GM23338 (cell line): ENCODE measurements at regions not wholly inside any gene's neighbourhood (a gene's known extent, or its start where the extent isn't known, plus 50 kb on each side); places are given as distances from the start of the nearest gene placed in this dataset.

Experiments
- ATAC-seq: fragments of 200-7000 bp; cut with Tn5 transposase; 3 replicates; pipeline ENCODE4 v1.9.1; 2020
- DNase-seq: peaks from one replicate; pipeline ENCODE4 v3.0.0-alpha.2; 2015; ENCODE audit warnings: low spot score
- H2AFZ ChIP-seq: fragments of 200-600 bp; sonication (generic); 2 replicates; pipeline ENCODE4 v1.8.0; 2016; ENCODE audit warnings: antibody characterized with exemption, mild to moderate bottlenecking, moderate library complexity
- H3F3A ChIP-seq: fragments of 200-600 bp; sonication (generic); replicated peaks from 2 replicates; pipeline ENCODE4 v1.8.0; 2017; ENCODE audit warnings: antibody characterized with exemption, mixed run types, low read depth
- H3K27ac ChIP-seq: fragments of 200-600 bp; sonication (generic); 2 replicates; pipeline ENCODE4 v1.6.1; 2016; ENCODE audit warnings: low read depth
- H3K27me3 ChIP-seq: fragments of 200-600 bp; sonication (generic); 2 replicates; pipeline ENCODE4 v1.8.0; 2016; ENCODE audit warnings: mild to moderate bottlenecking, mixed run types, moderate library complexity; ENCODE audit not compliant: insufficient read depth
- H3K36me3 ChIP-seq: fragments of 200-600 bp; sonication (generic); 2 replicates; pipeline ENCODE4 v1.8.0; 2016; ENCODE audit warnings: mild to moderate bottlenecking; ENCODE audit not compliant: insufficient read depth
- H3K4me1 ChIP-seq: fragments of 200-600 bp; sonication (generic); 2 replicates; pipeline ENCODE4 v1.8.0; 2016; ENCODE audit warnings: mild to moderate bottlenecking, moderate library complexity; ENCODE audit not compliant: insufficient read depth
- H3K4me2 ChIP-seq: fragments of 200-600 bp; sonication (generic); 2 replicates; pipeline ENCODE4 v1.7.1; 2017; ENCODE audit warnings: mixed run types
- H3K4me3 ChIP-seq: fragments of 200-600 bp; sonication (generic); 2 replicates; pipeline ENCODE4 v1.6.1; 2016; ENCODE audit warnings: mixed run types
- H3K79me2 ChIP-seq: fragments of 200-600 bp; sonication (generic); replicated peaks from 2 replicates; pipeline ENCODE4 v1.8.0; 2017; ENCODE audit warnings: mild to moderate bottlenecking; ENCODE audit not compliant: insufficient read depth
- H3K9me2 ChIP-seq: fragments of 200-600 bp; sonication (generic); 2 replicates; pipeline ENCODE4 v1.8.0; 2017; ENCODE audit not compliant: insufficient read depth
- H4K20me1 ChIP-seq: fragments of 200-600 bp; sonication (generic); replicated peaks from 2 replicates; pipeline ENCODE4 v1.8.0; 2017; ENCODE audit warnings: mild to moderate bottlenecking; ENCODE audit not compliant: insufficient read depth
- H3K27ac Mint-ChIP-seq: 2 replicates; pipeline ENCODE4 v1.8.0; 2020; ENCODE audit warnings: inconsistent platforms, mild to moderate bottlenecking, moderate library complexity, mixed read lengths
- H3K27me3 Mint-ChIP-seq: 3 replicates; pipeline ENCODE4 v1.8.0; 2022; ENCODE audit warnings: low read depth, mild to moderate bottlenecking, moderate library complexity, mixed read lengths, inconsistent platforms; ENCODE audit not compliant: insufficient read depth, poor library complexity
- H3K36me3 Mint-ChIP-seq: 3 replicates; pipeline ENCODE4 v1.8.0; 2021; ENCODE audit warnings: low read depth, mild to moderate bottlenecking, inconsistent platforms, moderate library complexity, mixed read lengths
- H3K4me1 Mint-ChIP-seq: 3 replicates; pipeline ENCODE4 v1.8.0; 2020; ENCODE audit warnings: mild to moderate bottlenecking, inconsistent platforms, mixed read lengths
- H3K4me3 Mint-ChIP-seq: 3 replicates; pipeline ENCODE4 v1.8.0; 2021; ENCODE audit warnings: moderate library complexity, mild to moderate bottlenecking, inconsistent platforms, mixed read lengths
- H3K9me3 Mint-ChIP-seq: 3 replicates; pipeline ENCODE4 v1.8.0; 2020; ENCODE audit warnings: moderate library complexity, mild to moderate bottlenecking, inconsistent platforms, mixed read lengths
- ETS1 ChIP-seq: IDR thresholded peaks from 2 replicates; pipeline ENCODE4 v1.6.1; 2016; ENCODE audit warnings: antibody characterized with exemption
- EZH2 ChIP-seq: fragments of 200-600 bp; sonication (generic); IDR thresholded peaks from one replicate; pipeline ENCODE4 v1.8.0; 2017; ENCODE audit warnings: antibody characterized with exemption, mild to moderate bottlenecking, low read depth; ENCODE audit not compliant: unreplicated experiment
- EZH2phosphoT487 ChIP-seq: fragments of 200-600 bp; sonication (generic); IDR thresholded peaks from one replicate; pipeline ENCODE4 v1.8.1; 2018; ENCODE audit warnings: antibody characterized with exemption; ENCODE audit not compliant: unreplicated experiment
- JUNB ChIP-seq: IDR thresholded peaks from one replicate; pipeline ENCODE4 v1.6.1; 2016; ENCODE audit warnings: antibody characterized with exemption; ENCODE audit not compliant: unreplicated experiment
- POLR2AphosphoS5 ChIP-seq: IDR thresholded peaks from 2 replicates; pipeline ENCODE4 v1.6.1; 2016; ENCODE audit warnings: antibody characterized with exemption, low read depth
- REST ChIP-seq: IDR thresholded peaks from one replicate; pipeline ENCODE4 v1.6.1; 2018; ENCODE audit warnings: antibody characterized with exemption; ENCODE audit not compliant: unreplicated experiment
- STAT1 ChIP-seq: IDR thresholded peaks from one replicate; pipeline ENCODE4 v1.6.1; 2016; ENCODE audit warnings: antibody characterized with exemption; ENCODE audit not compliant: unreplicated experiment
- ZNF114 ChIP-seq: fragments of 250-450 bp; sonication (Bioruptor Pico); IDR thresholded peaks from 2 replicates; pipeline ENCODE4 v1.5.0; 2020; ENCODE audit warnings: mild to moderate bottlenecking, moderate library complexity
- TF ChIP-seq, protein P1 (sequence below): fragments of 250-450 bp; sonication (Bioruptor Pico); IDR thresholded peaks from 2 replicates; pipeline ENCODE4 v1.5.0; 2020; ENCODE audit warnings: mild to moderate bottlenecking, moderate library complexity
- TF ChIP-seq, protein P2 (sequence below), 2 experiments: fragments of 200-600 bp in 1 of 2; sonication (generic) in 1 of 2; conservative IDR thresholded peaks; 2 replicates each; pipeline versions ENCODE4 v1.5.1 to v1.6.1; 2016 to 2017; ENCODE audit warnings: antibody characterized with exemption in 2 of 2, low read depth in 2 of 2, mild to moderate bottlenecking in 2 of 2, moderate library complexity in 1 of 2

- TF ChIP-seq, protein P1, sequence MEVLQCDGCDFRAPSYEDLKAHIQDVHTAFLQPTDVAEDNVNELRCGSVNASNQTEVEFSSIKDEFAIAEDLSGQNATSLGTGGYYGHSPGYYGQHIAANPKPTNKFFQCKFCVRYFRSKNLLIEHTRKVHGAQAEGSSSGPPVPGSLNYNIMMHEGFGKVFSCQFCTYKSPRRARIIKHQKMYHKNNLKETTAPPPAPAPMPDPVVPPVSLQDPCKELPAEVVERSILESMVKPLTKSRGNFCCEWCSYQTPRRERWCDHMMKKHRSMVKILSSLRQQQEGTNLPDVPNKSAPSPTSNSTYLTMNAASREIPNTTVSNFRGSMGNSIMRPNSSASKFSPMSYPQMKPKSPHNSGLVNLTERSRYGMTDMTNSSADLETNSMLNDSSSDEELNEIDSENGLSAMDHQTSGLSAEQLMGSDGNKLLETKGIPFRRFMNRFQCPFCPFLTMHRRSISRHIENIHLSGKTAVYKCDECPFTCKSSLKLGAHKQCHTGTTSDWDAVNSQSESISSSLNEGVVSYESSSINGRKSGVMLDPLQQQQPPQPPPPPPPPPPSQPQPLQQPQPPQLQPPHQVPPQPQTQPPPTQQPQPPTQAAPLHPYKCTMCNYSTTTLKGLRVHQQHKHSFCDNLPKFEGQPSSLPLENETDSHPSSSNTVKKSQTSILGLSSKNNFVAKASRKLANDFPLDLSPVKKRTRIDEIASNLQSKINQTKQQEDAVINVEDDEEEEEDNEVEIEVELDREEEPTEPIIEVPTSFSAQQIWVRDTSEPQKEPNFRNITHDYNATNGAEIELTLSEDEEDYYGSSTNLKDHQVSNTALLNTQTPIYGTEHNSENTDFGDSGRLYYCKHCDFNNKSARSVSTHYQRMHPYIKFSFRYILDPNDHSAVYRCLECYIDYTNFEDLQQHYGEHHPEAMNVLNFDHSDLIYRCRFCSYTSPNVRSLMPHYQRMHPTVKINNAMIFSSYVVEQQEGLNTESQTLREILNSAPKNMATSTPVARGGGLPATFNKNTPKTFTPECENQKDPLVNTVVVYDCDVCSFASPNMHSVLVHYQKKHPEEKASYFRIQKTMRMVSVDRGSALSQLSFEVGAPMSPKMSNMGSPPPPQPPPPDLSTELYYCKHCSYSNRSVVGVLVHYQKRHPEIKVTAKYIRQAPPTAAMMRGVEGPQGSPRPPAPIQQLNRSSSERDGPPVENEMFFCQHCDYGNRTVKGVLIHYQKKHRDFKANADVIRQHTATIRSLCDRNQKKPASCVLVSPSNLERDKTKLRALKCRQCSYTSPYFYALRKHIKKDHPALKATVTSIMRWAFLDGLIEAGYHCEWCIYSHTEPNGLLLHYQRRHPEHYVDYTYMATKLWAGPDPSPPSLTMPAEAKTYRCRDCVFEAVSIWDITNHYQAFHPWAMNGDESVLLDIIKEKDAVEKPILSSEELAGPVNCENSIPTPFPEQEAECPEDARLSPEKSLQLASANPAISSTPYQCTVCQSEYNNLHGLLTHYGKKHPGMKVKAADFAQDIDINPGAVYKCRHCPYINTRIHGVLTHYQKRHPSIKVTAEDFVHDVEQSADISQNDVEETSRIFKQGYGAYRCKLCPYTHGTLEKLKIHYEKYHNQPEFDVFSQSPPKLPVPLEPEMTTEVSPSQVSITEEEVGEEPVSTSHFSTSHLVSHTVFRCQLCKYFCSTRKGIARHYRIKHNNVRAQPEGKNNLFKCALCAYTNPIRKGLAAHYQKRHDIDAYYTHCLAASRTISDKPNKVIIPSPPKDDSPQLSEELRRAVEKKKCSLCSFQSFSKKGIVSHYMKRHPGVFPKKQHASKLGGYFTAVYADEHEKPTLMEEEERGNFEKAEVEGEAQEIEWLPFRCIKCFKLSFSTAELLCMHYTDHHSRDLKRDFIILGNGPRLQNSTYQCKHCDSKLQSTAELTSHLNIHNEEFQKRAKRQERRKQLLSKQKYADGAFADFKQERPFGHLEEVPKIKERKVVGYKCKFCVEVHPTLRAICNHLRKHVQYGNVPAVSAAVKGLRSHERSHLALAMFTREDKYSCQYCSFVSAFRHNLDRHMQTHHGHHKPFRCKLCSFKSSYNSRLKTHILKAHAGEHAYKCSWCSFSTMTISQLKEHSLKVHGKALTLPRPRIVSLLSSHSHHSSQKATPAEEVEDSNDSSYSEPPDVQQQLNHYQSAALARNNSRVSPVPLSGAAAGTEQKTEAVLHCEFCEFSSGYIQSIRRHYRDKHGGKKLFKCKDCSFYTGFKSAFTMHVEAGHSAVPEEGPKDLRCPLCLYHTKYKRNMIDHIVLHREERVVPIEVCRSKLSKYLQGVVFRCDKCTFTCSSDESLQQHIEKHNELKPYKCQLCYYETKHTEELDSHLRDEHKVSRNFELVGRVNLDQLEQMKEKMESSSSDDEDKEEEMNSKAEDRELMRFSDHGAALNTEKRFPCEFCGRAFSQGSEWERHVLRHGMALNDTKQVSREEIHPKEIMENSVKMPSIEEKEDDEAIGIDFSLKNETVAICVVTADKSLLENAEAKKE (CRISPR knock-in tag): no peak
- TF ChIP-seq ETS1 (no peak), ZNF114 (no peak), EZH2phosphoT487 (no peak)
Measured at GRCh38 chr11:80414181-80415165, 973.6 kb upstream of the TENM4 start (continued).

DNA sequence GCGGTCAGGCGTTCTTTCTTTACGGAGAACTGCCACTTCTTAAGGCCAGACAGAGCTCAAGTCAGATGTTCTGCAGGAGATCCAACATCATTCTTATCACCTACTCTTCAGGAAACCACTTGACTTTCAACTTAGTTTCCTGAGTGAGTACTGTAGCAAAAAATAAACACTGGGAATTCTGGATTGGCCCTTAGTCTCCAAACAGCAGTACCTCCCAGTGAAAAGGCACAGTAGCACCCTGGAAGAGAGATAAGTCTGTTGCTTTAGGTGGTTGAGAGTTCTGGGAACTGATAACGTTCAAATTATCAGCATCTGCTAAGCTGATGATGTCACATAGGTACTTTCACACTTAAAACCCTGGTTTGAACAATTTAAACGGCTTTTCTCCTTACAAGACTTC lies 971.8 kb upstream of the TENM4 start:
- H3K9me3 Mint-ChIP-seq: peaks cover 15% of the 10 kb centered on the region
- no peaks in the 10 kb centered on the region for H3K27me3 Mint-ChIP-seq
- no peaks in the 10 kb centered on the region for H4K20me1 ChIP-seq
- no peaks in the 10 kb centered on the region; the same call in none of the 2 replicates for H3K9me2 ChIP-seq
- no peak overlapping the region for H3K4me3 Mint-ChIP-seq
- no peaks in the 10 kb centered on the region for H3F3A ChIP-seq
- H3K79me2 ChIP-seq: no peaks in the 10 kb centered on the region
- H3K4me3 ChIP-seq: no peak overlapping the region
- DNase-seq: no peak
- no peak overlapping the region for H3K4me2 ChIP-seq
- H3K27me3 ChIP-seq: no peaks in the 10 kb centered on the region
- H3K27ac Mint-ChIP-seq: no peak overlapping the region
- H3K4me1 Mint-ChIP-seq: peaks cover 11% of the 10 kb centered on the region; the same call in 2 of the 3 replicates
- peaks cover 6% of the 10 kb centered on the region; the same call in 1 of the 2 replicates for H3K4me1 ChIP-seq
- ATAC-seq: no peak
- H2AFZ ChIP-seq: 0 out of 2 replicates have a peak overlapping the region, but pooled peaks have one; percentile 57
- H3K27ac ChIP-seq: no peak overlapping the region
- peaks cover 11% of the 10 kb centered on the region; the same call in 2 of the 3 replicates for H3K36me3 Mint-ChIP-seq
- H3K36me3 ChIP-seq: no peaks in the 10 kb centered on the region
- TF ChIP-seq EZH2 (no peak), REST (no peak), POLR2AphosphoS5 (no peak), JUNB (no peak), STAT1 (no peak)
- TF ChIP-seq, protein P2, sequence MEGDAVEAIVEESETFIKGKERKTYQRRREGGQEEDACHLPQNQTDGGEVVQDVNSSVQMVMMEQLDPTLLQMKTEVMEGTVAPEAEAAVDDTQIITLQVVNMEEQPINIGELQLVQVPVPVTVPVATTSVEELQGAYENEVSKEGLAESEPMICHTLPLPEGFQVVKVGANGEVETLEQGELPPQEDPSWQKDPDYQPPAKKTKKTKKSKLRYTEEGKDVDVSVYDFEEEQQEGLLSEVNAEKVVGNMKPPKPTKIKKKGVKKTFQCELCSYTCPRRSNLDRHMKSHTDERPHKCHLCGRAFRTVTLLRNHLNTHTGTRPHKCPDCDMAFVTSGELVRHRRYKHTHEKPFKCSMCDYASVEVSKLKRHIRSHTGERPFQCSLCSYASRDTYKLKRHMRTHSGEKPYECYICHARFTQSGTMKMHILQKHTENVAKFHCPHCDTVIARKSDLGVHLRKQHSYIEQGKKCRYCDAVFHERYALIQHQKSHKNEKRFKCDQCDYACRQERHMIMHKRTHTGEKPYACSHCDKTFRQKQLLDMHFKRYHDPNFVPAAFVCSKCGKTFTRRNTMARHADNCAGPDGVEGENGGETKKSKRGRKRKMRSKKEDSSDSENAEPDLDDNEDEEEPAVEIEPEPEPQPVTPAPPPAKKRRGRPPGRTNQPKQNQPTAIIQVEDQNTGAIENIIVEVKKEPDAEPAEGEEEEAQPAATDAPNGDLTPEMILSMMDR (conservative IDR thresholded peaks at IDR 0.05; ENCODE audit: low read depth in 2 of 2): no peak
